NCI-H1930 (cell line): ENCODE measurements at regions not wholly inside any gene's neighbourhood (a gene's known extent, or its start where the extent isn't known, plus 50 kb on each side); places are given as distances from the start of the nearest gene placed in this dataset.

ENCODE experiments used
- DNase-seq, 2 experiments: peaks; one replicate each; lab custom pipeline; 2025; lab: John Stamatoyannopoulos, UW

GRCh38 chr14:39991041-39991440 lies 558.8 kb upstream of the FBXO33 start:
- no peak for DNase-seq

- DNase-seq = peak; percentile 19 to 41
These were observed 556.7 kb upstream of the FBXO33 start for GRCh38 chr14:39988939-39989338.

- DNase-seq = no peak
These were observed 552.1 kb upstream of the FBXO33 start for GRCh38 chr14:39984323-39984722.

GRCh38 chr14:39977198-39977597 lies 545.0 kb upstream of the FBXO33 start:
- peak; percentile 69 to 75 for DNase-seq

- no peak for DNase-seq
These were observed 541.8 kb upstream of the FBXO33 start for GRCh38 chr14:39974036-39974435.

GRCh38 chr14:39972704-39973103 lies 540.5 kb upstream of the FBXO33 start:
- no peak for DNase-seq

- no peak for DNase-seq
These were observed 535.7 kb upstream of the FBXO33 start for GRCh38 chr14:39967885-39968284.

- no peak for DNase-seq
These were observed 525.8 kb upstream of the FBXO33 start for GRCh38 chr14:39957987-39958386.

- DNase-seq = no peak
These were observed 525.1 kb upstream of the FBXO33 start for GRCh38 chr14:39957290-39957689.

- no peak for DNase-seq
These were observed 524.1 kb upstream of the FBXO33 start for GRCh38 chr14:39956372-39956771.

GRCh38 chr14:39948235-39948634 lies 516.0 kb upstream of the FBXO33 start:
- DNase-seq = no peak

GRCh38 chr14:39946807-39947206 lies 514.6 kb upstream of the FBXO33 start:
- no peak for DNase-seq

GRCh38 chr14:39939023-39939422 lies 506.8 kb upstream of the FBXO33 start:
- DNase-seq = no peak

- DNase-seq = no peak
These were observed 480.2 kb upstream of the FBXO33 start for GRCh38 chr14:39912192-39913100.

- DNase-seq = no peak
These were observed 465.4 kb upstream of the FBXO33 start for GRCh38 chr14:39897657-39898056.

- no peak for DNase-seq
These were observed 457.8 kb upstream of the FBXO33 start for GRCh38 chr14:39890026-39890425.

GRCh38 chr14:39884091-39884490 lies 451.9 kb upstream of the FBXO33 start:
- DNase-seq = no peak

GRCh38 chr14:39880965-39881364 lies 448.7 kb upstream of the FBXO33 start:
- DNase-seq = no peak

- DNase-seq = no peak
These were observed 448.0 kb upstream of the FBXO33 start for GRCh38 chr14:39880106-39880695.

GRCh38 chr14:39877577-39878190 lies 445.5 kb upstream of the FBXO33 start:
- DNase-seq = no peak

- no peak for DNase-seq
These were observed 444.7 kb upstream of the FBXO33 start for GRCh38 chr14:39876916-39877315.

- DNase-seq = no peak
These were observed 442.8 kb upstream of the FBXO33 start for GRCh38 chr14:39875028-39875427.

GRCh38 chr14:39873791-39874190 lies 441.6 kb upstream of the FBXO33 start:
- DNase-seq = no peak
